Colonic mucosa (tissue), 4 donors: ENCODE measurements at regions not wholly inside any gene's neighbourhood (a gene's known extent, or its start where the extent isn't known, plus 50 kb on each side); places are given as distances from the start of the nearest gene placed in this dataset.

ENCODE experiments used
- DNase-seq: peaks from one replicate; pipeline ENCODE4 v3.0.0-alpha.2; 2020
- H3K27ac ChIP-seq: fragments of 200-600 bp; one replicate; pipeline ENCODE4 v1.8.0; 2021
- H3K27me3 ChIP-seq: fragments of 200-600 bp; one replicate; pipeline ENCODE4 v1.8.0; 2021
- H3K36me3 ChIP-seq: fragments of 200-600 bp; one replicate; pipeline ENCODE4 v1.8.0; 2021
- H3K4me1 ChIP-seq: fragments of 200-600 bp; one replicate; pipeline ENCODE4 v1.8.0; 2021; ENCODE audit warnings: mild to moderate bottlenecking
- H3K4me3 ChIP-seq: fragments of 200-600 bp; one replicate; pipeline ENCODE4 v1.8.0; 2021
- H3K9ac ChIP-seq, 2 donors: one replicate each; pipeline ENCODE4 v1.7.0; 2013; ENCODE audit warnings: control low read depth in 2 of 2, low read depth in 2 of 2, low read length in 2 of 2
- H3K9me3 ChIP-seq: fragments of 200-600 bp; one replicate; pipeline ENCODE4 v1.8.0; 2021
- CTCF ChIP-seq: fragments of 200-600 bp; IDR thresholded peaks from one replicate; pipeline ENCODE4 v1.8.0; 2022; ENCODE audit warnings: antibody characterized with exemption, mild to moderate bottlenecking
- intact Hi-C: fragments of 100-400 bp; cut with DNase I; formaldehyde crosslinking; loops from one replicate; pipeline ENCODE4 v1.14.1; 2022
- donor health status: healthy.
- donor health status: DM: no; HTN: no; CAD: no.
- donor health status: DM: no; HTN: no; CAD: no.

- no peaks in the 10 kb centered on the region for H3K4me1 ChIP-seq
- no peaks in the 10 kb centered on the region for H3K36me3 ChIP-seq
- H3K27ac ChIP-seq = no peak overlapping the region
- H3K9ac ChIP-seq = no peak overlapping the region
- no peak for TF ChIP-seq CTCF
- H3K4me3 ChIP-seq = no peak overlapping the region
- no peak for DNase-seq
- H3K27me3 ChIP-seq = no peaks in the 10 kb centered on the region
- H3K9me3 ChIP-seq = no peaks in the 10 kb centered on the region
- intact Hi-C loops = no loop called here
Measured at GRCh38 chr18:47453038-47453437, 201.6 kb upstream of the SKOR2 start.

- no peak for TF ChIP-seq CTCF
- intact Hi-C loops = no loop called here
- no peak for DNase-seq
- Histone ChIP-seq H3K9ac (no peak overlapping the region), H3K9me3 (no peaks in the 10 kb centered on the region), H3K4me3 (no peak overlapping the region), H3K36me3 (no peaks in the 10 kb centered on the region), H3K4me1 (no peaks in the 10 kb centered on the region), H3K27ac (no peak overlapping the region), H3K27me3 (no peaks in the 10 kb centered on the region)
Measured at GRCh38 chr18:47448956-47449355, 197.5 kb upstream of the SKOR2 start.

GRCh38 chr18:47441914-47442313 lies 190.5 kb upstream of the SKOR2 start:
- intact Hi-C loops = no loop called here

GRCh38 chr18:47438001-47438400 lies 186.5 kb upstream of the SKOR2 start:
- Histone ChIP-seq H3K36me3 (no peaks in the 10 kb centered on the region), H3K4me3 (no peak overlapping the region), H3K4me1 (no peaks in the 10 kb centered on the region), H3K27me3 (no peaks in the 10 kb centered on the region), H3K27ac (no peak overlapping the region), H3K9ac (no peak overlapping the region), H3K9me3 (no peaks in the 10 kb centered on the region)
- intact Hi-C loops = no loop called here
- TF ChIP-seq CTCF = no peak
- no peak for DNase-seq

More at GRCh38 chr18:47441914-47442313, 190.5 kb upstream of the SKOR2 start:
- no peaks in the 10 kb centered on the region for H3K27me3 ChIP-seq
- DNase-seq = no peak
- no peak overlapping the region for H3K4me3 ChIP-seq
- H3K27ac ChIP-seq = no peak overlapping the region
- no peak overlapping the region for H3K9ac ChIP-seq
- H3K4me1 ChIP-seq = no peaks in the 10 kb centered on the region
- TF ChIP-seq CTCF = no peak
- no peaks in the 10 kb centered on the region for H3K36me3 ChIP-seq
- H3K9me3 ChIP-seq = no peaks in the 10 kb centered on the region

- Histone ChIP-seq H3K36me3 (no peaks in the 10 kb centered on the region), H3K9ac (no peak overlapping the region), H3K27me3 (no peaks in the 10 kb centered on the region), H3K4me1 (no peaks in the 10 kb centered on the region), H3K9me3 (no peaks in the 10 kb centered on the region), H3K27ac (no peak overlapping the region), H3K4me3 (no peak overlapping the region)
- DNase-seq = no peak
- no peak for TF ChIP-seq CTCF
- intact Hi-C loops = no loop called here
Measured at GRCh38 chr18:47436871-47437270, 185.4 kb upstream of the SKOR2 start.
